IPS-NIHi11 (cell line): ENCODE measurements at regions not wholly inside any gene's neighbourhood (a gene's known extent, or its start where the extent isn't known, plus 50 kb on each side); places are given as distances from the start of the nearest gene placed in this dataset.

Experiments used
- DNase-seq: peaks from one replicate; pipeline ENCODE4 v3.0.0; 2012; ENCODE audit warnings: mixed read lengths, low spot score

DNA sequence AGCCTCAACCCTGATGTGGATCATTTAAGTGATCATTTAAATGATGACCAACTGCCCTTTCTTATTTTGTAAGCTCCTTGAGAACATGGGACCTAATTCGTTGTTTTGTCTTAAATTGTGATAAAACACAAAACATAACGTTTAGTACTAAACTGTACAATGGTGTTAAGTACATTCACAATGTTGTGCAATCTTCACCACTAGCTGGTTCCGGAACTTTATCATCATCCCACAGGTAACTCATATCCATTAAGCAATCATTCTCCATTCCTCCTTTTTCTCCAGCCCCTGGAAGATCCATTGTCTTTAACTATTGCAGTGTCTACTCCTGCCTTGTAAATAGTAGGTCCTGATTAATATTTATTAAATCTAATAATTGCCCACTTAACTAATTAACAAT lies 460.5 kb upstream of the BRINP1 start:
- DNase-seq, result no peak

- DNase-seq, result no peak
Observed at GRCh38 chr9:119829186-119829585, 460.0 kb upstream of the BRINP1 start.

GRCh38 chr9:119827526-119827925 lies 458.3 kb upstream of the BRINP1 start:
- no peak for DNase-seq

DNA sequence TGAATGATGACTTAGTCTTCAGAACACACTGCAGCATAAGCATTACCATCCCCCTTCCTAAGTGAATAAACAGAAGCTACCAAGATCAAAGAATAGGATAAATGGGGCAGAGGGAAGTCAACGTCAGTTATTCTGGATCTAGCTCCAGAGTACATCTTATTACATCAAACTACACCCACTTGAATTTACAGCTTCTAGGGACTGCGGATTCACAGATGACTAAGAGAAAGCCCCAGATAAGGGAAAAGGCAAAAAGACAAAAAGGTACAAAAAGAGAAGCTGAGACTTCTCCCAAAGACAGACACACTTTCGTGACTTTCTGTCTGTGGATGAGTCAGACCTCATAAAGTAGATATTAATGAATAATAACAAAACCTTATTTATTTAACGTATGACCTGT lies 457.9 kb upstream of the BRINP1 start:
- no peak for DNase-seq

GRCh38 chr9:119818726-119819435 lies 449.6 kb upstream of the BRINP1 start:
- DNase-seq, result no peak

DNA sequence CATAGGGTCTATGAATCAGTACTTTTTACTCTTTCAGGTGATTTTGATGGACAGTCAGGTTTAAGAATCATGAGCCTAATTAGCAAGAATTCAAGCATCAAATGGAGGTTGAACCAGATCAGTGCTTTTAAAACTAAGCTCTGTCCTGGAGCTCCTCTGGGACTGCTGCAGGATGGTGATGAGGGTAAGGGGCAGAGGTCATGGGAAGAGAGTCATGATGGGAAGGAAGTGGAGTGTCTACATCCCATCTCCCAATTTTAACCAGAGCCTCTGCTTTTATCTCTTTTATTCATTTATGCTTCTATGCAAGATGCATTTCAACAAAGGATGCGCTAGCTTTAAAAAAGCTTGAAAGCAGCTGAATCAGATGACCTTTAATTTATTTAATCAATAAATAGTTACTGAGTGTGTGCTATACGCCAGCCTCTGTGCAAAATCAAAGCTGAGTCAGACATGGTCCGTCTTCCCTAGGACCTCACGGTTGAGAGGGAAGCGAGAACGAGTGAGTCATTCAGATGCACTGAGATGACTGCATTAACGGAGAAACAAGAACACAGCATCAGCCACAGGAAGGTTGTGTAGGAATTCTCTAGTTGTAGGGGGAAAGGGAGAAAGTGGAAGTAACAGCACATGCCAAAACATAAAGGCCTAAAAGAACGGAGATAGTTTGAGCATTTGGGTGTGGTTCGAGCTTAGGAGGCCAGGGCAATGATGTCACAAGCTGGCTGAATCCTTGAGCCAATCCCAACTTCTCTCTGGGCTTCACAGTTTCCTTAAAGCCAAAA lies 441.6 kb upstream of the BRINP1 start:
- DNase-seq, result no peak

GRCh38 chr9:119803679-119804078 lies 434.4 kb upstream of the BRINP1 start:
- no peak for DNase-seq

DNA sequence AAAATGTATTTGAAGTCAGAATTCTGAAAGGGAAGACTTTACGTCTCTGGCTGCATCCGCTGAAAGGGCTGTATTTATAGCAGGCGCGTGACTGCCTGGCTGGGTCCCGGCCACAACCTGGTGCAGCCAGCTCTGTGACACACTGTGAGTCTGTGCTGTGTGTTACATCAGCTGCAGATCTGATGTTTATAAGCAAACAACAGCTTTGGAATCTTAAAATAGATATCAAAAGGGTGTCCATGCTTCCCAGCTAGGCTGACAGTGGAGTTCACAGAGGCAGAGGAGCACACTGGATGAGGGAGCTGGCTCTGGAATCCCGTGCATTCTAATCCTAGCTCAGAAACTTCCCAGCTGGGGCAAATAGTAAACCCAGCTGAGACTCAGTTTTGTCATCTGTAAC lies 433.4 kb upstream of the BRINP1 start:
- no peak for DNase-seq

DNA sequence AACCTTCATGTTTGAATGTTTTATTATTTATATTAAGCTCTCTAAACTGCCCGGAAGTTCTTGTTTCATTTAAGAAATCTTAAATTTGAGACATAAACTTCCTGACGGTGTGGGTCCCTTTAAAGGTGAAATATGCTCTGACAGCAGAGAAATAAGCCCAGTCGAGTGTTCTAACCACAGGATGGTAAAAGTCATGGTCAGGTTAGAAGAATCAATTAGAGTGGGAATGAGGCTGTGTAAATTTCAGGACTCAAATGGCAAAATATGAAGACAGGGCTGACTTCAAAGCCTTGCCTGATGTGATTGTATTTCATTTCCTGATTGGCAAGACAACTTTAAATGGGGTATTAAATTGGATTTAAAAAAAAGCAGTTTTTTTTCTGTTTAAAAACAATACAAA lies 432.9 kb upstream of the BRINP1 start:
- DNase-seq, result no peak

- DNase-seq, result no peak
Observed at GRCh38 chr9:119801311-119801710, 432.1 kb upstream of the BRINP1 start.

DNA sequence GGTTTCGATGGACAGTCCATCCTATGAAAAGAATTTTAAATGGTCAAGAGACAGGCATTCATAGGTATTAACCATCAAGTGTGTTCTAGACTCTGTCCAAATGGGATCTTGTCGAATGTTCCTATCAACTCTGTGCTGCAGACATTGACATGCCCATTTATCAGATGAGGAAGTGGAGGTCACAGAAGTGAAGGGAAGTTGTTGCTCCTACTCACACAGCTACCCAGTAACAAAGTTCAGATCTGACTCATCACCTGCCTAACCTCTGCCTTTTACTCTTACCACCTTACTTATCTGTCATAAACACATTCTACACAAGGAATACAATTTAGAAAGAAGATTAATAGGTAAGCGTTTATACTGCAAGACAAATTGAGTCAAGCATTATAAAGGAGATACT lies 426.2 kb upstream of the BRINP1 start:
- no peak for DNase-seq

DNA sequence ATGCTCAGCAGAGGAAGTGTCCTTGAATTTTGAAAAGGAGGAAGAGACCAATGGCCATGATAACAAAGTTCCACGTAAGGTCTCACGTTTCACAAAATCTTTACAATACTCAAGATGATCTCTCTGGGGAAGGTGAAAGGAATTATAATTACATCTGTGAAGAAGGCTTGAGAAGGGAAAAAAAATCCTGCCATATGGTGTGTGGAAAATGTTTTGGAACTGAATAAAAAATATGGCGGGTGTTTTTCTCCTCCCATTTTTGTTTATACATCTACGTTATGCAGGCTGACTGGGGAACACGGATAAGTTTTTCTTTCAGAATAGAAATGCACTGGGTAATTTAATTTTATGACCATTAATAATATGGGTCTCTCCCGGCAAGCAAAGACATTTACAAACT lies 425.6 kb upstream of the BRINP1 start:
- no peak for DNase-seq

DNA sequence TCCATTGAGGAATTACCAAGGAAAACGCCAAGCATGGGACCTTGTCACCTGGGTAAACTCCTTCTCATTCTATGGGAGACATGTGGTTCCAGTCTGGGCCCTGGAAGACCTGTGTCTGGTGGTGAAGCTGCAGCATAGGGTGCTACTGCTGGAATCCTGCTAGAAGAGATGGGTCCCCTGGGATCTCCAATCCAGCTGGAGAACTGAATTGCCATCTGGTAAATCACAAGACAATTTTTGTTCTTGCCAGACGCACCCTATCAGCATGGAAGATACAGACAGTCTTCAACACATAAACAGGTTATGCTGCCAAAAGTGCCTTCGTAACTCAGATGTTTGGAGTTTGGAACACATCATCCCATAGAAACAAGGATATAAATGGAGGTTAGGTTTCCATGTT lies 424.0 kb upstream of the BRINP1 start:
- DNase-seq, result no peak

DNA sequence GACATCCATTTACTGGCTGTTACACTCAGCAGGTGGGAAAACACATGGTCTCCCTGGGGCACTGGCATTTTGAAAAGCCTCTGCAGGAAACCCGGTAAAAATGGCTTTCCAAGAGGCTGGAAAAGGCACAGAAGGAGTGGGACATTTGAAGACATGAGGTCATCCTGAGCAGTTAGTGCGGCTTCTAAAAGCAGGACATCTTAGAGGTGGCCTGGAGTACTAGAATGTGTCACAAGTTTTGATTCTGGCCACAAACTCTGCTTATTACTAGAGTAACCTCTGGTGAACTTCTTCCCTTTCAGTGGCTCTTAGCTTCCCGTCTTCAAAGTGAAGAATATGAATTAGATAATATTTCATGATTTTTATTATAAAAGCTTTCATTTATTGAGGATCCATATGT lies 423.0 kb upstream of the BRINP1 start:
- no peak for DNase-seq

DNA sequence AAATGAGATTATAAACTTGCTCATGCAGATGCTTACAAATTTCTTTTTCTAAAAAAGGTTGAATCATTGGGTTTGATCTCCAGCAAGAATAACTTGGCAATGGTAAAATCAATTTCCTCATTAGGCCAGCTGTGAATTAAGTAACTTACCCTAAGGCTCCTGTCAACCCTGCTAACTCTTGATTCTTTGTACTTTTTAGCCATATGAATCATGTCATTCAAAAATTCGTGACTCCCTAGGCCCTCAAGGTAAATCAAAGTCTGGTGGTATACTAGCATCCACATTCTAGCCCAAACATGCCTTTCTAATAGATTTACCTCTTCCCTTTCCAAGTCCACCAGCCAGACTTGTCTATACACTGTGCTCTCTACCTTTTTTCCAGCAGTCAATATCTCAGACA lies 420.8 kb upstream of the BRINP1 start:
- DNase-seq, result no peak

- no peak for DNase-seq
Observed at GRCh38 chr9:119788921-119789320, 419.7 kb upstream of the BRINP1 start.

GRCh38 chr9:119781886-119782285 lies 412.7 kb upstream of the BRINP1 start:
- no peak for DNase-seq

GRCh38 chr9:119775410-119775809 lies 406.2 kb upstream of the BRINP1 start:
- DNase-seq, result no peak

DNA sequence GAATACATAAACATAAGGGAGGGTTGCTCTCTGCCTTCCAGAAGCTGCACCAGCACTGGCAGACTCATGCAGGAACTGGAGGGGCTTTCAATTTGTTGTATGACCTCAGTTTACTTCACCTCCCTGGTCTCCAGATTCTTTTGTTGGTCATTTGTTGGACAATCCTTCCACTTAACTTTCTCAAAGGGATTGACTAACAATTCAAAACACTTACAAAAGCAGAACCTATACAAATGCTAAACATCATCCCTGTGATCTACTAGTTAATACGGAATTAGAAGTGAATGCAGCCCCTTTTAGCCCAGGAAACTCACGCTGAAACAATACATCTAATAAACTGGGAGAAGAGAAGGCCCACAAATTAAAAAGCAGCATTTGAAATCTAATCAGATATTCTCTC lies 404.6 kb upstream of the BRINP1 start:
- no peak for DNase-seq

GRCh38 chr9:119771341-119771740 lies 402.1 kb upstream of the BRINP1 start:
- no peak for DNase-seq

DNA sequence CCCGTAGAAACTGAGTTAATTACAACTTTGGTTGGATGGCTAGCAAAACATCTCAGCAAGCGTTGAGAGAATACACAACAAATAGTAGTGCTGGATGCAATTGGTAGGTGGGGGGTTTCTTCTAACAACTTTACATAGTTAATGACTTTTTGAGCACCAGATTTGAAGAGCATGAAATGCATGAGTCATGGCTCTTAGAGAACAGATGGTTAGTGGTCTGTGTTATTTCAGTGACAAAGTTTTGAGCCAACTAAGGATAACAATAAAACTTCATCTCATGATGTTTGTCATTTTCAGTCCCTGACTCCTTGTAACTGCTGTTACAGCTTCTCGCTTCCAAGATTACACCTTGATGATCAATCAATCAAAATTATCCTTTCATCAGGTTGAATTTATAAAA lies 399.0 kb upstream of the BRINP1 start:
- no peak for DNase-seq

DNA sequence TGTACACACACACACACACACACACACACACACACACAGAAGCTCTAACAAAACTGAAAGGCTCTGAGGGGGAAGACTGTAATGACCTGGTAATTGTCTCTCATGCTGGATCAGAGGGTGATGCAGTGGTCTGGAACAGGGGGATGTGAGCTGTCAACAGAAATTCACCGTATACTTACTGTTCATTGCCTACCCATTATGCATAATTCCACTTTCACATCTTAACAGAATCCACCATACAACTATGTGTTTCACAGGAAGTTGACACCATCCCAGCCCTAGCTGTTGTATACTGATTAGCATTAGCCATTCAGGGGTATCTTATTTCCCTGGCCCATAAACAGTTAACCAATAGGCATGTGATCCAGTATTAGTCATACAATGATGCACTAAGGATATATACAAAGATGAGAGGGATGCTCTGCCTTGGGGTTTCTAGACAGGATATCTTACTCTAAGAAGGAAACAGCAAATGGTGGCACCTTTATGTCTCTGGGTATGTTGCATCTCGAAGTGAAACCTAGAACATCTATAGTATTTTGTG lies 396.5 kb upstream of the BRINP1 start:
- DNase-seq, result no peak

DNA sequence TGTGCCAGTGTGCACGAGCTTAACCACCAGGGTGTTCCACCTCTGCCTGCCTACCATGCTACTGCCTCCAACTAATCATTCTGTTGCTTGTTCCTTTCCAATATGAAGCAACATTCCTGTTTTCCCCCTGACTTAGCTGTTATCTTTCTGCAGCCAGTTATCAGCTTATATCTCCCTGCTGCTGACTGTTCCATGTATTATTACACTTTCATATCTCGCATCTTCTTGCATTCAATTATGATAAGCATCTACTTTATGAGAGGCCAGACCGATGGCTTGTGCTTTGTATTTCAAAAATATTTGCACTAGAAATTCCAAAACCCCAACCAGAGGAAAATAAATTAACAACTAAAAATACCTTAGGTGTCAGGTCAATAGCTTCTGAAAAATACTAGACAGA lies 394.0 kb upstream of the BRINP1 start:
- no peak for DNase-seq

DNA sequence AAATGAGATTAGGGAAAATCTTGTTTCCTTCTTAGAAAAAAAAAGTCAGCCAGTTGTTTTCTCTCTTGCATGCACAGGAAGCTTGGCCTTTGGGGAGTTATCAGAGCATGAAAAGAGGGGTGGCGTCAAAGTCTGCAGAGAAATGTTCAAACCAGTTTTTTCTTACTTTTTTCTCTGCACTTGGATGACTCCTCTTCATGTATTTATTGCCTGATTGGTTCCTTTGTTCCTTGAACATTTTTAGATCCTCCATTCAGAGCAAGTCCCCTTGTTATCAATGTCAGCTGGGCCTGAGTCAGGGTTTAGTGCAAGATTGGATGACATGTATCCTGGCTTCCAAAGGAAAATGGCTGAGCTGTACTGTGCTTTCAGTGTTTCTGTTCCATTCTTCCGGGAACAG lies 392.6 kb upstream of the BRINP1 start:
- no peak for DNase-seq
